Neuronal stem cell (in vitro differentiated cells): ENCODE measurements at regions not wholly inside any gene's neighbourhood (a gene's known extent, or its start where the extent isn't known, plus 50 kb on each side); places are given as distances from the start of the nearest gene placed in this dataset.

ENCODE experiments used
- DNase-seq: peaks from one replicate; pipeline ENCODE4 v3.0.0-alpha.2; 2013; ENCODE audit warnings: low spot score
- H2AFZ ChIP-seq: one replicate; pipeline ENCODE4 v1.6.1; 2013; ENCODE audit warnings: mild to moderate bottlenecking, low read length, inconsistent platforms
- H2AK5ac ChIP-seq: 2 replicates; pipeline ENCODE4 v1.6.1; 2013; ENCODE audit warnings: low read depth, mild to moderate bottlenecking, inconsistent platforms, low read length, moderate library complexity, mixed read lengths
- H2BK120ac ChIP-seq: 2 replicates; pipeline ENCODE4 v1.6.1; 2013; ENCODE audit warnings: low read depth, mild to moderate bottlenecking, inconsistent platforms, low read length, moderate library complexity, mixed read lengths
- H2BK12ac ChIP-seq: one replicate; pipeline ENCODE4 v1.6.1; 2013; ENCODE audit warnings: low read length, inconsistent platforms
- H2BK15ac ChIP-seq: 2 replicates; pipeline ENCODE4 v1.6.1; 2013; ENCODE audit warnings: mild to moderate bottlenecking, low read length, inconsistent platforms, mixed read lengths
- H2BK5ac ChIP-seq: one replicate; pipeline ENCODE4 v1.6.1; 2013; ENCODE audit warnings: inconsistent platforms, mild to moderate bottlenecking, low read length, moderate library complexity
- H3K14ac ChIP-seq: one replicate; pipeline ENCODE4 v1.6.1; 2013; ENCODE audit warnings: low read length, inconsistent platforms
- H3K18ac ChIP-seq: 2 replicates; pipeline ENCODE4 v1.6.1; 2013; ENCODE audit warnings: low read length, inconsistent platforms
- H3K23ac ChIP-seq: 2 replicates; pipeline ENCODE4 v1.6.1; 2013; ENCODE audit warnings: low read depth, mild to moderate bottlenecking, mixed read lengths, low read length, inconsistent platforms; ENCODE audit not compliant: poor library complexity
- H3K27ac ChIP-seq: replicated peaks from 3 replicates; pipeline ENCODE4 v1.5.1; 2013; ENCODE audit warnings: low read length, inconsistent platforms
- H3K27me3 ChIP-seq, 3 experiments: 2 replicates each; pipeline ENCODE4 v1.6.1; 2013; ENCODE audit warnings: low read length in 3 of 3, mild to moderate bottlenecking in 2 of 3, inconsistent platforms in 1 of 3, low read depth in 1 of 3, mixed read lengths in 1 of 3, moderate library complexity in 1 of 3; ENCODE audit not compliant: control insufficient read depth in 3 of 3, insufficient read depth in 3 of 3
- H3K36me3 ChIP-seq, 2 donors: replicated peaks in 1 of 2; 2 replicates each; pipeline ENCODE4 v1.6.1; 2013; ENCODE audit warnings: low read length in 2 of 2; ENCODE audit not compliant: control insufficient read depth in 2 of 2, insufficient read depth in 2 of 2
- H3K4ac ChIP-seq: 2 replicates; pipeline ENCODE4 v1.6.1; 2013; ENCODE audit warnings: inconsistent platforms, mild to moderate bottlenecking, low read length, moderate library complexity
- H3K4me1 ChIP-seq, 2 donors: 1 replicate in 1 of 2; 2 replicates in 1 of 2; pipeline ENCODE4 v1.6.1; 2013; ENCODE audit warnings: low read length in 2 of 2, low read depth in 1 of 2; ENCODE audit not compliant: control insufficient read depth in 2 of 2, insufficient read depth in 1 of 2
- H3K4me2 ChIP-seq: one replicate; pipeline ENCODE4 v1.6.1; 2013; ENCODE audit warnings: mild to moderate bottlenecking, low read length, inconsistent platforms; ENCODE audit not compliant: insufficient read depth, poor library complexity, severe bottlenecking
- H3K4me3 ChIP-seq, 2 donors: 2 replicates each; pipeline ENCODE4 v1.5.1; 2013; ENCODE audit warnings: low read length in 2 of 2, mild to moderate bottlenecking in 2 of 2, inconsistent platforms in 1 of 2, moderate library complexity in 1 of 2
- H3K79me1 ChIP-seq: one replicate; pipeline ENCODE4 v1.6.1; 2013; ENCODE audit warnings: low read depth, mild to moderate bottlenecking, inconsistent platforms, low read length, moderate library complexity
- H3K9ac ChIP-seq: one replicate; pipeline ENCODE4 v1.6.1; 2013; ENCODE audit warnings: mild to moderate bottlenecking, low read depth, low read length, inconsistent platforms; ENCODE audit not compliant: poor library complexity
- H3K9me3 ChIP-seq, 2 donors: replicated peaks in 1 of 2; 2 replicates each; pipeline versions ENCODE3 to v1.6.1; 2013; ENCODE audit warnings: low read length in 2 of 2, mild to moderate bottlenecking in 2 of 2, inconsistent platforms in 1 of 2, low read depth in 1 of 2, mixed read lengths in 1 of 2, moderate library complexity in 1 of 2; ENCODE audit not compliant: control insufficient read depth in 2 of 2, insufficient read depth in 1 of 2
- H4K8ac ChIP-seq: one replicate; pipeline ENCODE4 v1.6.1; 2013; ENCODE audit warnings: low read depth, mild to moderate bottlenecking, inconsistent platforms, low read length, moderate library complexity
- H4K91ac ChIP-seq: one replicate; pipeline ENCODE4 v1.6.1; 2013; ENCODE audit warnings: low read length, low read depth, mild to moderate bottlenecking, inconsistent platforms; ENCODE audit not compliant: poor library complexity
- WGBS, 2 donors: extraction: QIAGEN DNeasy Blood & Tissue Kit; methylation state at CpG; one replicate each; pipeline ENCODE4 v1.1.7; 2013; ENCODE audit warnings: missing lambda C conversion rate in 2 of 2, mixed read lengths in 1 of 2; ENCODE audit not compliant: insufficient read length in 2 of 2, insufficient replicate concordance in 1 of 2; ENCODE audit errors: extremely low coverage in 2 of 2; 5-methylcytosine and 5-hydroxymethylcytosine counted together

- Histone ChIP-seq H3K4me1 (peaks cover 0 to 37% of the 10 kb centered on the region in 2 donors), H3K4me3 (no peak overlapping the region), H2BK120ac (no peak overlapping the region), H3K9me3 (peaks cover 0 to 3% of the 10 kb centered on the region in 2 donors), H3K4ac (peak overlapping the region; percentile 60), H2BK5ac (no peak overlapping the region), H3K27ac (no peak overlapping the region), H3K14ac (no peak overlapping the region), H3K36me3 (no peaks in the 10 kb centered on the region), H2AFZ (no peak overlapping the region), H3K79me1 (no peaks in the 10 kb centered on the region), H4K8ac (no peak overlapping the region), H4K91ac (peak overlapping the region; percentile 16), H3K18ac (no peak overlapping the region), H3K4me2 (no peak overlapping the region), H3K27me3 (peaks cover 0 to 35% (median 2%) of the 10 kb centered on the region in 3 experiments), H3K9ac (no peak overlapping the region), H3K23ac (no peak overlapping the region), H2BK12ac (peak overlapping the region; percentile 24), H2BK15ac (peak overlapping the region; percentile 80), H2AK5ac (peak overlapping the region; percentile 51)
- no CpG with 5 or more reads among the region's 28 CpGs for WGBS, 2 donors
- DNase-seq: no peak
Measured at GRCh38 chr9:135220601-135221575, 133.4 kb downstream of the OLFM1 start.

GRCh38 chr9:135221576-135221950 is 134.1 kb downstream of the OLFM1 start:
- H2BK120ac ChIP-seq: no peak overlapping the region
- H3K27ac ChIP-seq: no peak overlapping the region
- H4K8ac ChIP-seq: no peak overlapping the region
- H3K4ac ChIP-seq: no peak overlapping the region
- peaks cover 0 to 34% of the 10 kb centered on the region in 2 donors for H3K4me1 ChIP-seq
- H3K36me3 ChIP-seq: no peaks in the 10 kb centered on the region
- H2BK12ac ChIP-seq: peak overlapping the region; percentile 51
- no peak overlapping the region for H3K23ac ChIP-seq
- H3K18ac ChIP-seq: peak overlapping the region; percentile 3
- H2BK5ac ChIP-seq: no peak overlapping the region
- H2BK15ac ChIP-seq: peak overlapping the region; percentile 80
- H3K27me3 ChIP-seq: peaks cover 0 to 29% (median 2%) of the 10 kb centered on the region in 3 experiments
- H3K4me3 ChIP-seq: no peak overlapping the region
- H4K91ac ChIP-seq: peak overlapping the region; percentile 16
- peak overlapping the region; percentile 0 for H2AK5ac ChIP-seq
- WGBS, 2 donors: no CpG with 5 or more reads among the region's 9 CpGs
- H2AFZ ChIP-seq: no peak overlapping the region
- H3K14ac ChIP-seq: no peak overlapping the region
- no peak overlapping the region for H3K4me2 ChIP-seq
- H3K9me3 ChIP-seq: peaks cover 0 to 9% of the 10 kb centered on the region in 2 donors
- no peak for DNase-seq
- H3K9ac ChIP-seq: no peak overlapping the region
- H3K79me1 ChIP-seq: no peaks in the 10 kb centered on the region

GRCh38 chr9:135221951-135222631 is 134.6 kb downstream of the OLFM1 start:
- H3K18ac ChIP-seq: peak overlapping the region; percentile 56
- peaks cover 0 to 23% (median 2%) of the 10 kb centered on the region in 3 experiments for H3K27me3 ChIP-seq
- no CpG with 5 or more reads among the region's 16 CpGs for WGBS, 2 donors
- H3K79me1 ChIP-seq: no peaks in the 10 kb centered on the region
- no peak overlapping the region for H3K27ac ChIP-seq
- no peak for DNase-seq
- no peak overlapping the region for H3K4ac ChIP-seq
- peak overlapping the region in 1 of 2 donors; percentile 13 for H3K4me3 ChIP-seq
- no peak overlapping the region for H3K9ac ChIP-seq
- H3K4me2 ChIP-seq: no peak overlapping the region
- peak overlapping the region; percentile 3 for H2BK15ac ChIP-seq
- peak overlapping the region; percentile 55 for H2BK5ac ChIP-seq
- peak overlapping the region; percentile 16 for H4K91ac ChIP-seq
- H3K9me3 ChIP-seq: peaks cover 0 to 10% of the 10 kb centered on the region in 2 donors
- H3K4me1 ChIP-seq: peaks cover 0 to 29% of the 10 kb centered on the region in 2 donors
- no peak overlapping the region for H3K23ac ChIP-seq
- peak overlapping the region; percentile 11 for H2BK12ac ChIP-seq
- H2AK5ac ChIP-seq: peak overlapping the region; percentile 94
- no peak overlapping the region for H2AFZ ChIP-seq
- peak overlapping the region; percentile 75 for H4K8ac ChIP-seq
- no peaks in the 10 kb centered on the region for H3K36me3 ChIP-seq
- no peak overlapping the region for H3K14ac ChIP-seq
- no peak overlapping the region for H2BK120ac ChIP-seq
